NCI-H2227 treated with DMSO at 0.1 percent for 48 hours (cell line): ENCODE measurements at regions not wholly inside any gene's neighbourhood (a gene's known extent, or its start where the extent isn't known, plus 50 kb on each side); places are given as distances from the start of the nearest gene placed in this dataset.

Experiments
- DNase-seq: peaks from one replicate; lab custom pipeline; 2025; lab: John Stamatoyannopoulos, UW

DNA sequence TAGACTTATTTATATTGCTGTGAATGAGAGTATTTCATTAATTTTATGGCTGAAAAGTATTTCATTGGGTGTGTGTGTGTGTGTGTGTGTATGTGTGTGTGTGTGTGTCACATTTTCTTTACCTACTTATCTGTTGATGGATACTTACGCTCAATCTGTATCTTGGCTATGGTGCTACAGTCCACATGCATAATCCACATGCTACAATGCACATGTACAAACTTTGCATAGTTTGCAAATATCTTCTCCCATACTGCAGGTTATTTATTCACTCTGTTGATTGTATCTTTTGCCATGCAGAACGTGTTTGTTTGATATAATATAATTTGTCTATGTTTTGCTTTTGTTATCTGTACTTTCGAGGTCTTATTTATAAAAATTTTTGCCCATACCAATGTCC lies 167.8 kb downstream of the RAB28 start:
- no peak for DNase-seq

GRCh38 chr4:13313856-13314255 lies 170.3 kb downstream of the RAB28 start:
- DNase-seq, result no peak

GRCh38 chr4:13312264-13312663 lies 171.9 kb downstream of the RAB28 start:
- no peak for DNase-seq

- DNase-seq, result no peak
Measured at GRCh38 chr4:13309751-13310150, 174.4 kb downstream of the RAB28 start.

DNA sequence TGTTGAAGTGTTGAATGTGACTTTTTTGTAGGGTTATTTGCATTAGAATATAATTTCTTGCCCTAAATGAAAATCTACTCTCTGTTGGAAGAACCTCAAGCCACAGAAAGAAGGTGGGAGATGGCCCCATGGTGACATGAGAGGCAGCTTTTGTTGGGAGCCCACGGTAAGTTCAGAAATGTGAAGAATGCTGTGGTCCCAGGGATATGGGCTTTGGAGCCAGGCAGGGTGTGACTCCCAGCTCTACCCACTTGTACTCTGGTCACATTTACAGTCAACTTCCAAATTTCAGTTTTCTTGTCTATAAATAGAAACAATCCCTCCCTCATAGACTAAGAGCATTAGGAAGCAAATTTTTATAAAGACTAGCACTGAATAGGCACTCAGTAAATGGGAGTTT lies 177.8 kb downstream of the RAB28 start:
- DNase-seq, result no peak

DNA sequence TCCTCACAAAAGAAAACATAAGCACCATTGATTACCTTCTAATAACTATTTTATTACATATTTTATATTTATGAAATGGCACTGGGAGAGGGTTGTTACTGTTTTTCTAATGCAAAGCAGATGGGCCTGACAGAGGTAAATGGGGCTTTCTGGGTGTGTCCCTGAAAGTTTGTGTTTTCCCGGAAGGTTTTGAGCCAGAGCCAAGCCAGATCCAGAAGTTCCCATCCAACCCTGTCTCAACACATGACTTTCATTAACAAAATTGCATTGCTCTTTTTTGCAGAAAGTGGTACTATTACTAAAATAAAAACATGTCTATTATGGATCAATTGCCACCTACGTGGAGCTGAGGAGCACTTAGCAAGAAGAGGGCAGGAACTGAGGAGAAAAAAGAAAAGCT lies 181.3 kb downstream of the RAB28 start:
- no peak for DNase-seq

DNA sequence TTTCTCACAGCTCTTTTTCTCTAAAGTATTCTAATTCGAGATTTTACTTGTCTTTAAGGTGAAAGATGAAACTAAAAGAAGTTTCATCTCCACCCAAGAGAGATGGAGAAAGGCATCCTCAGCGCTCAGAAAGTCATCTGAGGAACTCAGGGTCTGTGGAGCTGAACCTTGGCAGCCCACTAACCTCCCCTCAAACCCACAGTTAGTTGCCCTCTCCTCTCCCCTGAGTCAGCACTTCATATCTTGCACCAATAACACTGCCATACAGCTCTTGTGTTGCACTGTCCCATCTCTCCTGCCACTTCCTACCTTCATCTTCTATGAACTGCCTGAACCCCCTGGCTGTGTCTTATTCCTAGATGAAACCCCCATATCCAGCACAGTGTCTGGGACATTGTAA lies 184.8 kb downstream of the RAB28 start:
- no peak for DNase-seq

- no peak for DNase-seq
Measured at GRCh38 chr4:13298655-13299054, 185.5 kb downstream of the RAB28 start.

- DNase-seq, result no peak
Measured at GRCh38 chr4:13296986-13297385, 187.2 kb downstream of the RAB28 start.

DNA sequence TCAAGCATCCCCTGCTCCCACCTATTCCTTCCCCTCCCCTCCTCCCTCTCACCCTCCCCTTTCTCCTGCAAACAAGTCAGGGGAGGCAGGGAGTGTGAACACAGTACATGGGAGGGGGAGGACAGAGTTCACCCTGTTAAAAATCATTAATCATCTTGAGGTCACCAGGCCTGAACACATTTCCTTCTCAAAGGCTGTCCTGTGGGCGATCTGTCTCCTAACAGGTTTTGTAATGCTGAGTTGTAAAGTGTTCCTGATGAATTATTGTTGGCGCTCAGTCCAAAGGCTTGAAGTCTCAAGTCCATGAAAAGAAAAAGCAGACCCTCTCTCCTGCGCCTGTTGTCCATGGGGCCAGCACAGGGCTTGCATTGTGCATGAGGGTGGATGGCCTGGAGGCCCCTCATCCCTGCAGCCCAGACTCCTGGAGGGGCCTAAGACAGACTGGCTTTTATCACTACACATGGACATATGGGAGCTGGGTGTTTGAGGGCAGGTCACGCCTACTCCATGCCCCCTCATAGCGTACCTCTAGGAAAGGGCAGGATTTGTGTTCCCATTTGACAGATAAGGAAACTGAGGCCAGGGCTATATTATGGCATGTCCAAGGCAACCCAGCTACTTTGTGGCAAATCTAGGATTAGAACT lies 189.1 kb downstream of the RAB28 start:
- no peak for DNase-seq

- no peak for DNase-seq
Measured at GRCh38 chr4:13292372-13292771, 191.8 kb downstream of the RAB28 start.

DNA sequence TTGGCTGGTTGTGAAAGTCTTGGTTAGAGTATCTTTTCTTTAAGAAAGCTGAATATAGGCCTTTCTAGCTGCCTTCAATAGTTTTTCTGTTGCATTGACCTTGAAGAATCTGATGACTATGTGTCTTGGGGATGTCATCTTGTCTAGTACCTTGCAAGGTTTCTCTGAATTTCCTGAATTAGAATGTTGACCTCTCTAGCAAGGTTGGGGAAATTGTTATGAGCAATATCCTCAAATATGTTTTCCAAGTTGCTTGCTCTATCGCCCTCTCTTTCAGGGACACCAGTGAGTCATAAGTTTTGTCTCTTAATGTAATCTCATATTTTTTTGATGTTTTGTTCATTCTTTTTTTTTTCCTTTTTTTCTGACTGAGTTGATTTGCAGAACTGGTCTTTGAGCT lies 194.7 kb downstream of the RAB28 start:
- no peak for DNase-seq

DNA sequence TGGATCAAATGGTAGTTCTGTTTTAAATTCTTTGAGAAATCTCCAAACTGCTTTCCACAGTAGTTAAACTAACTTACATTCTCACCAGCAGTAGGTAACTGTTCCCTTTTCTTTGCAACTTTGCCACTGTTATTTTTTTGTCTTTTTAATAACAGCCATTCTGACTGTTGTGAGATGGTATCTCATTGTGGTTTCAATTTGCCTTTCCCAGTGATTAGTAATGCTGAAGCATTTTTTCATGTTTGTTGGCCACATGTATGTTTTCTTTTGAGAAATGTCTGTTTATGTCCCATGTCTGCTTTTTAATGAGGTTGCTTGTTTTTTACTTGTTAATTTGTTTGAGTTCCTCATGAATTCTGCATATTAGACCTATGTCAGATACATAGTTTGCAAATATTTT lies 198.8 kb downstream of the RAB28 start:
- DNase-seq, result no peak

- DNase-seq, result no peak
Measured at GRCh38 chr4:13284932-13285331, 199.2 kb downstream of the RAB28 start.

- DNase-seq, result no peak
Measured at GRCh38 chr4:13276357-13276756, 207.8 kb downstream of the RAB28 start.

- DNase-seq, result no peak
Measured at GRCh38 chr4:13268703-13269102, 215.4 kb downstream of the RAB28 start.

DNA sequence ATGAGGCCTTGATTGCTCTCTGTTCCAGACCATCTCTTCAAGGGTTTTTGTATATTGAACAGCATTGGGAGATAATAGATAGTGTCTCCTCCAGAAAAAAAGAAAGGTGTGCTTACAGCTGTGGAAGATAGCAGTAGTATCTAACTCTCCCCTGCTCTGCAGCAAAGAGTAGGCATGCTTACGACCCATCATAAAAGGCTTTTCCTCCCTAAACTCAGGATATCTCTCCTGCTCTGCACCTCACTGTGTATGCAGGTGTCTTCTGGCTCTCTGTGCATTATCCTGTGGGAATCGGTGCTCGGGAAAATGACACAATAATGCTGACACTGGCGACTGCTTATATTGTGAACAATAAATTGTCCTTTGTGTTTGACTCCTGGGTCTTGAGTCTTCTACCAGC lies 216.0 kb downstream of the RAB28 start:
- DNase-seq, result no peak

GRCh38 chr4:13267091-13267490 lies 217.0 kb downstream of the RAB28 start:
- DNase-seq, result no peak

- no peak for DNase-seq
Measured at GRCh38 chr4:13266687-13267086, 217.5 kb downstream of the RAB28 start.

- no peak for DNase-seq
Measured at GRCh38 chr4:13263967-13264525, 220.1 kb downstream of the RAB28 start.

GRCh38 chr4:13262816-13263215 lies 221.3 kb downstream of the RAB28 start:
- DNase-seq, result no peak

DNA sequence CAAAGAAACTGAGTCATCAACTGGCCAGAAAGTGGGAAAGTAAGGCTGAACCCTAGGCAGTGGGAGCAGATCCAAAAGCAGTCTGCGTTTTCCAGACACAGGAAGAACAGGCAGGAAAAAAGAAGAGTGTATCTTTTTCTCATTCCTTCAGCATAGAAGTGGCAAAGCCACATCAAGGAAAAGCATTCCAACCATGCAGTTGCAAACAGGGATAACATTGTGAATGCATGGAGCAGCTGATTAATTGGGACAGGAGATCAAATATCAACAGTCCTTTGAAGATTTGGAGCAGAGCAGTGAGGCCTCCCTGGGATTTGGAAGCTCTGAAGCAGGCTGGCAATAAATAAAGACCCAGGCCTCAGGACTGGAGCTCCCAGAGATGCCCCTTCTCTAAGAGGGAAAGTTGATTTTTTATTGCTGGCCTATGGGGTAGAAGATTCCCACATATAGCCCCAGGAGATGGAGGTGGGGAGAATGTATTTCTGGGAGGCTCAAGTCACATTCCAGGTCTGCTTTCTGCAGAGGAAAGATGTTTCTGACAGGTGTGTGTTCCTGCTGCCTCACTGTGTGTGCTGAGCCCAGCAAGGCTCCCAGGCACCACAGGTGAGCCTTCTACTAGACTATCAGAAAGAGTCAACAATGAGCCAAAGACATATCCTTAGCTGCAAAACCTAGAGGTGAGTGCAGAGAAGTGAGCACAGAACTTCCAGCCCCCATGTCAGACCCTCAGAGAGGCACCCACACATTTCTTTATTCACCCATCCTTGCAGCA lies 222.5 kb downstream of the RAB28 start:
- no peak for DNase-seq

DNA sequence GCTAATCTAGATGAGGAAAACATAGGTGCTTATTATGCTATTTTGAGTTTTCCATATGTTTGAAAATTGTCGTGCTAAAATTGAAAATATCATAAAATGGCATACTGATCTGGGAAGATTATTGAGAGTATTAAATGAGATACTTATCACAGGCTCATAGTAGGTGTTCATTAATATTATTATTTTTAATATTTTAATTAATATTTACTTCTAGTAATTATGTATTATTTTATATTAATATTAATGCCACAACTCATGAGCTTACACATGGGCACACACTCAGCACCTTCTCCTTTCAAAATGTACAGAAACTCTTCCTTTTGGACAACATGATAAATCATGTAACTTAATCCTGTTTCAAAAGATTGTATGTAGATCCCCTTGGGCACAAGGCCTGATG lies 223.6 kb downstream of the RAB28 start:
- no peak for DNase-seq

- no peak for DNase-seq
Measured at GRCh38 chr4:13250263-13250662, 233.9 kb downstream of the RAB28 start.
